ENCODE measurements at regions not wholly inside any gene's neighbourhood (a gene's known extent, or its start where the extent isn't known, plus 50 kb on each side); places are given as distances from the start of the nearest gene placed in this dataset.

DNA sequence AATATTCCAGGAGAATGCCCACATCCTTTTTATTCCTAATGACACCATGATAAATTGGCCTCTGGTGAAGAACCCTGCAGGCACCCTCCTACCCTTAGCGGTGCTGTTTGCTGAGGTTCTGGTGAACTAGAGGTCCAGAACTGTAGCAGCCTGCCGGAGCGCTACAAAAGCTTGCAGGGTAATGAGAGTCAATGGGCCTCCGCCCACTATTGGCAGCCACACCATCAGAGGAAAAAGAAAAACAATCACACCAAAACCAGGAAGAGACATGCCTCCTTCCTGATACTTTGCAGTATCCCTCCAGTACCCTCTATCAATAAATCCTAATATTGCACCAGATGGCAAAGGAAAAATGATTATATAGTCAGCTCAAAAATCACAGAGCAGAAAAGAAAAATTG lies 142.9 kb downstream of the SPTSSA start:
- no peak for TF ChIP-seq POLR2A (IDR thresholded peaks at IDR 0.05; ENCODE audit: low read length)
- TF ChIP-seq GATA1 (IDR thresholded peaks at IDR 0.05; ENCODE audit: low read depth, low read length), result no peak
